HEK293 (cell line): ENCODE measurements at regions not wholly inside any gene's neighbourhood (a gene's known extent, or its start where the extent isn't known, plus 50 kb on each side); places are given as distances from the start of the nearest gene placed in this dataset.

Experiments
- AEBP2 ChIP-seq: fragments of 450-650 bp; formaldehyde crosslinking; IDR thresholded peaks from 2 replicates; pipeline ENCODE4 v1.5.1; 2016; ENCODE audit warnings: missing biosample characterization, missing genetic modification characterization, borderline replicate concordance
- GLI2 ChIP-seq: fragments of 450-650 bp; formaldehyde crosslinking; IDR thresholded peaks from 2 replicates; pipeline ENCODE4; 2017; ENCODE audit warnings: missing biosample characterization, missing genetic modification characterization, low read depth, borderline replicate concordance
- KLF1 ChIP-seq: fragments of 450-650 bp; formaldehyde crosslinking; IDR thresholded peaks from 2 replicates; pipeline ENCODE4 v1.5.1; 2016; ENCODE audit warnings: missing biosample characterization, missing genetic modification characterization
- KLF17 ChIP-seq: fragments of 450-650 bp; formaldehyde crosslinking; IDR thresholded peaks from 2 replicates; pipeline ENCODE4 v1.5.1; 2016; ENCODE audit warnings: missing biosample characterization, missing genetic modification characterization
- MEIS1 ChIP-seq: sonication (generic); formaldehyde crosslinking; IDR thresholded peaks from 2 replicates; pipeline ENCODE4 v1.8.1; 2022; ENCODE audit warnings: missing genetic modification reagents, mild to moderate bottlenecking, borderline replicate concordance
- OVOL3 ChIP-seq: fragments of 450-650 bp; formaldehyde crosslinking; IDR thresholded peaks from 2 replicates; pipeline ENCODE4 v1.5.1; 2016; ENCODE audit warnings: missing biosample characterization, missing genetic modification characterization
- PBX3 ChIP-seq: sonication (generic); formaldehyde crosslinking; IDR thresholded peaks from 2 replicates; pipeline ENCODE4 v1.8.1; 2022; ENCODE audit warnings: mild to moderate bottlenecking, moderate library complexity, missing genetic modification reagents
- PRDM10 ChIP-seq: fragments of 450-650 bp; formaldehyde crosslinking; IDR thresholded peaks from 2 replicates; pipeline ENCODE4 v1.5.1; 2016; ENCODE audit warnings: missing biosample characterization, missing genetic modification characterization
- RBAK ChIP-seq: fragments of 450-650 bp; formaldehyde crosslinking; IDR thresholded peaks from 2 replicates; pipeline ENCODE4 v1.5.1; 2016; ENCODE audit warnings: missing biosample characterization, missing genetic modification characterization
- SP2 ChIP-seq: fragments of 450-650 bp; formaldehyde crosslinking; IDR thresholded peaks from 2 replicates; pipeline ENCODE4 v1.5.1; 2016; ENCODE audit warnings: missing biosample characterization, missing genetic modification characterization
- SP3 ChIP-seq: fragments of 450-650 bp; formaldehyde crosslinking; IDR thresholded peaks from 2 replicates; pipeline ENCODE4 v1.5.1; 2016; ENCODE audit warnings: missing biosample characterization, missing genetic modification characterization
- YY2 ChIP-seq: fragments of 450-650 bp; formaldehyde crosslinking; IDR thresholded peaks from 2 replicates; pipeline ENCODE4 v1.5.1; 2016; ENCODE audit warnings: missing biosample characterization, missing genetic modification characterization
- ZBTB21 ChIP-seq: fragments of 450-650 bp; formaldehyde crosslinking; IDR thresholded peaks from 2 replicates; pipeline ENCODE4 v1.5.1; 2017; ENCODE audit warnings: missing biosample characterization, missing genetic modification characterization
- ZIC2 ChIP-seq: fragments of 450-650 bp; formaldehyde crosslinking; IDR thresholded peaks from 2 replicates; pipeline ENCODE4 v1.5.1; 2016; ENCODE audit warnings: missing biosample characterization, missing genetic modification characterization
- ZNF112 ChIP-seq: fragments of 450-650 bp; formaldehyde crosslinking; IDR thresholded peaks from 2 replicates; pipeline ENCODE4 v1.5.0; 2017; ENCODE audit warnings: missing biosample characterization, missing genetic modification characterization
- ZNF169 ChIP-seq: fragments of 450-650 bp; formaldehyde crosslinking; IDR thresholded peaks from 2 replicates; pipeline ENCODE4 v1.5.1; 2016; ENCODE audit warnings: missing biosample characterization, missing genetic modification characterization
- ZNF184 ChIP-seq: fragments of 450-650 bp; IDR thresholded peaks from 2 replicates; pipeline ENCODE4 v1.5.1; 2018; ENCODE audit warnings: missing biosample characterization, mild to moderate bottlenecking, missing genetic modification characterization
- ZNF239 ChIP-seq: fragments of 450-650 bp; formaldehyde crosslinking; IDR thresholded peaks from 2 replicates; pipeline ENCODE4 v1.5.1; 2016; ENCODE audit warnings: missing biosample characterization, missing genetic modification characterization
- ZNF341 ChIP-seq: fragments of 450-650 bp; formaldehyde crosslinking; IDR thresholded peaks from 2 replicates; pipeline ENCODE4; 2016; ENCODE audit warnings: low read depth, missing biosample characterization, missing genetic modification characterization
- ZNF354C ChIP-seq: fragments of 450-650 bp; formaldehyde crosslinking; IDR thresholded peaks from 2 replicates; pipeline ENCODE4 v1.5.1; 2016; ENCODE audit warnings: missing biosample characterization, missing genetic modification characterization, low read depth, borderline replicate concordance
- ZNF366 ChIP-seq: fragments of 450-650 bp; formaldehyde crosslinking; conservative IDR thresholded peaks from 2 replicates; pipeline ENCODE4 v1.5.1; 2016; ENCODE audit warnings: missing biosample characterization, missing genetic modification characterization
- ZNF426 ChIP-seq: fragments of 450-650 bp; formaldehyde crosslinking; IDR thresholded peaks from 2 replicates; pipeline ENCODE4 v1.5.1; 2017; ENCODE audit warnings: missing biosample characterization, missing genetic modification characterization, mild to moderate bottlenecking, inconsistent platforms, moderate library complexity
- ZNF488 ChIP-seq: fragments of 450-650 bp; formaldehyde crosslinking; IDR thresholded peaks from 2 replicates; pipeline ENCODE4 v1.5.1; 2016; ENCODE audit warnings: missing biosample characterization, missing genetic modification characterization
- ZNF530 ChIP-seq: fragments of 450-650 bp; formaldehyde crosslinking; IDR thresholded peaks from 2 replicates; pipeline ENCODE4 v1.5.1; 2016; ENCODE audit warnings: low read depth, missing biosample characterization, missing genetic modification characterization
- ZNF555 ChIP-seq: fragments of 450-650 bp; formaldehyde crosslinking; conservative IDR thresholded peaks from 2 replicates; pipeline ENCODE4 v1.5.1; 2017; ENCODE audit warnings: missing biosample characterization, mild to moderate bottlenecking, missing genetic modification characterization, inconsistent platforms
- ZNF561 ChIP-seq: fragments of 450-650 bp; IDR thresholded peaks from 2 replicates; pipeline ENCODE4 v1.5.1; 2018; ENCODE audit warnings: missing biosample characterization, missing genetic modification characterization, borderline replicate concordance
- ZNF623 ChIP-seq: fragments of 450-650 bp; formaldehyde crosslinking; IDR thresholded peaks from 2 replicates; pipeline ENCODE4 v1.5.1; 2016; ENCODE audit warnings: missing biosample characterization, missing genetic modification characterization
- ZNF626 ChIP-seq: fragments of 450-650 bp; sonication (Bioruptor Pico); formaldehyde crosslinking; IDR thresholded peaks from 2 replicates; pipeline ENCODE4 v1.5.1; 2018; ENCODE audit warnings: missing biosample characterization, missing genetic modification characterization, inconsistent platforms
- ZNF660 ChIP-seq: fragments of 450-650 bp; IDR thresholded peaks from 2 replicates; pipeline ENCODE4 v1.5.1; 2018; ENCODE audit warnings: missing biosample characterization, mild to moderate bottlenecking, missing genetic modification characterization
- ZNF677 ChIP-seq: fragments of 450-650 bp; IDR thresholded peaks from 2 replicates; pipeline ENCODE4 v1.5.0; 2018; ENCODE audit warnings: missing biosample characterization, mild to moderate bottlenecking, missing genetic modification characterization, moderate library complexity
- ZNF747 ChIP-seq: fragments of 450-650 bp; formaldehyde crosslinking; IDR thresholded peaks from 2 replicates; pipeline ENCODE4 v1.5.1; 2016; ENCODE audit warnings: missing biosample characterization, missing genetic modification characterization
- ZNF791 ChIP-seq: fragments of 450-650 bp; formaldehyde crosslinking; IDR thresholded peaks from 2 replicates; pipeline ENCODE4 v1.5.1; 2016; ENCODE audit warnings: missing biosample characterization, missing genetic modification characterization
- ZSCAN16 ChIP-seq: fragments of 450-650 bp; formaldehyde crosslinking; IDR thresholded peaks from 2 replicates; pipeline ENCODE4 v1.5.1; 2016; ENCODE audit warnings: missing biosample characterization, missing genetic modification characterization
- ZSCAN23 ChIP-seq: fragments of 450-650 bp; formaldehyde crosslinking; IDR thresholded peaks from 2 replicates; pipeline ENCODE4 v1.5.1; 2016; ENCODE audit warnings: missing biosample characterization, missing genetic modification characterization
- ZSCAN30 ChIP-seq: fragments of 450-650 bp; IDR thresholded peaks from 2 replicates; pipeline ENCODE4 v1.5.1; 2018; ENCODE audit warnings: missing biosample characterization, mild to moderate bottlenecking, missing genetic modification characterization, moderate library complexity

- TF ChIP-seq ZNF555 (tag by site-specific recombination) (no peak), AEBP2 (no peak), ZNF626 (tag by site-specific recombination) (no peak), SP2 (tag by site-specific recombination) (no peak), ZSCAN30 (tag by site-specific recombination) (peak; percentile 29; the same call in 1 of the 2 replicates), ZNF488 (tag by site-specific recombination) (no peak), ZNF530 (no peak), MEIS1 (CRISPR knock-in tag) (no peak), SP3 (tag by site-specific recombination) (no peak), ZNF239 (tag by site-specific recombination) (no peak), ZNF366 (tag by site-specific recombination) (no peak), ZNF184 (tag by site-specific recombination) (no peak), ZNF747 (tag by site-specific recombination) (no peak), PBX3 (CRISPR knock-in tag) (no peak), ZSCAN16 (tag by site-specific recombination) (no peak), ZNF354C (no peak), ZNF112 (no peak), RBAK (tag by site-specific recombination) (no peak), GLI2 (tag by site-specific recombination) (no peak), PRDM10 (tag by site-specific recombination) (0 out of 2 replicates have a peak, but pooled peaks have one; percentile 13), ZNF677 (tag by site-specific recombination) (no peak), ZSCAN23 (tag by site-specific recombination) (no peak), ZNF341 (tag by site-specific recombination) (no peak), ZNF623 (no peak), YY2 (tag by site-specific recombination) (no peak), ZNF561 (tag by site-specific recombination) (no peak), KLF1 (no peak), KLF17 (tag by site-specific recombination) (no peak), ZNF426 (tag by site-specific recombination) (no peak), ZIC2 (tag by site-specific recombination) (peak; percentile 94), OVOL3 (no peak), ZBTB21 (no peak), ZNF791 (tag by site-specific recombination) (no peak), ZNF660 (tag by site-specific recombination) (peak; percentile 45; the same call in 1 of the 2 replicates), ZNF169 (tag by site-specific recombination) (no peak)
Observed at GRCh38 chr11:115623021-115623451, 118.8 kb upstream of the CADM1 start (continued).
